Uterus (tissue), 2 donors: ENCODE measurements at regions not wholly inside any gene's neighbourhood (a gene's known extent, or its start where the extent isn't known, plus 50 kb on each side); places are given as distances from the start of the nearest gene placed in this dataset.

ENCODE experiments used
- POLR2A ChIP-seq, 2 donors: fragments of 450-650 bp; IDR thresholded peaks; one replicate each; pipeline ENCODE4 v1.6.1; 2016; ENCODE audit warnings: antibody characterized with exemption in 2 of 2, mild to moderate bottlenecking in 1 of 2, moderate library complexity in 1 of 2
- TF ChIP-seq, protein P1 (sequence below), 4 experiments: fragments of 200-600 bp in 2 of 4; fragments of 450-650 bp in 2 of 4; sonication (generic) in 2 of 4; IDR thresholded peaks; one replicate each; pipeline ENCODE4 v1.5.1; 2016 to 2019; ENCODE audit warnings: antibody characterized with exemption in 4 of 4, mild to moderate bottlenecking in 2 of 4, moderate library complexity in 1 of 4

DNA sequence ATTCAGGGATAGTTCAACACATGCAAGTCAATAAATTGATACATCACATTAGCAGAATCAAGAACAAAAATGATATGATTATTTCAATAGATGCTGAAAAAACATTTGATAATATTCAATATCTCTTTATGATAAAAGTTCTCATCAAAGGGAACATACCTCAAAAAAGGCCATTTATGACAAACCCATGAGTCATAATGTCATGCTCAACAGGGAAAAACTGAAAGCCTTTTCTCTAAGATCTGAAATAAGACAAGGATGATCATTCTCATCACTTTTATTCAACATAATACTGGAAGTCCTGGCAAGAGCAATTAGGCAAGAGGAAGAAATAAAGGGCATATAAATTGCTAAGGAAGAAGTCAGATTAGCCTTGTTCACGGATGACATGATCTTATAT, 54.1 kb upstream of the TMEM158 start:
- TF ChIP-seq POLR2A (IDR thresholded peaks at IDR 0.05) = no peak
- TF ChIP-seq, protein P1, sequence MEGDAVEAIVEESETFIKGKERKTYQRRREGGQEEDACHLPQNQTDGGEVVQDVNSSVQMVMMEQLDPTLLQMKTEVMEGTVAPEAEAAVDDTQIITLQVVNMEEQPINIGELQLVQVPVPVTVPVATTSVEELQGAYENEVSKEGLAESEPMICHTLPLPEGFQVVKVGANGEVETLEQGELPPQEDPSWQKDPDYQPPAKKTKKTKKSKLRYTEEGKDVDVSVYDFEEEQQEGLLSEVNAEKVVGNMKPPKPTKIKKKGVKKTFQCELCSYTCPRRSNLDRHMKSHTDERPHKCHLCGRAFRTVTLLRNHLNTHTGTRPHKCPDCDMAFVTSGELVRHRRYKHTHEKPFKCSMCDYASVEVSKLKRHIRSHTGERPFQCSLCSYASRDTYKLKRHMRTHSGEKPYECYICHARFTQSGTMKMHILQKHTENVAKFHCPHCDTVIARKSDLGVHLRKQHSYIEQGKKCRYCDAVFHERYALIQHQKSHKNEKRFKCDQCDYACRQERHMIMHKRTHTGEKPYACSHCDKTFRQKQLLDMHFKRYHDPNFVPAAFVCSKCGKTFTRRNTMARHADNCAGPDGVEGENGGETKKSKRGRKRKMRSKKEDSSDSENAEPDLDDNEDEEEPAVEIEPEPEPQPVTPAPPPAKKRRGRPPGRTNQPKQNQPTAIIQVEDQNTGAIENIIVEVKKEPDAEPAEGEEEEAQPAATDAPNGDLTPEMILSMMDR (IDR thresholded peaks at IDR 0.05) = no peak
